ENCODE measurements at regions not wholly inside any gene's neighbourhood (a gene's known extent, or its start where the extent isn't known, plus 50 kb on each side); places are given as distances from the start of the nearest gene placed in this dataset.

DNA sequence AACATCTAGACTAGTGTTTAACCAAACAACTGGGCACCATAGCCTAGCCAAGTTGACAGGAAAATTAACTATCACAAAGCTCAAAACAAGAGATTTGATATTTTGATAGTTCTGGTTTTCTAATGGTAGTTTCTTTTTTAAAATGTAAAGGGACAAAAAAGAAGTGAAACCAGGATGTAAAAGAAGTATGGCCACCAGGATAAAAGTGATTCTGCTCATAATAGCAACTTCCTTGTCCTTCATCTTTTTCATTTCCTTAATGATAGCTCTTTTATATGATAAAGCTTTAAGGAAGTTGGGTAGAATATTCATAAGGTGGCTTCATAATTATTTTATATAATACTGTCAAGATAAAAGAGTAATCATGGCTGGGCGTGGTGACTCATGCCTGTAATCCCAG, 139.1 kb downstream of the BASP1 start:
- H3K27me3 ChIP-seq (replicated peaks in 1 of 4; ENCODE audit: control extremely low read depth in 1 of 4, control insufficient read depth in 3 of 4, insufficient read depth in 4 of 4, low read length in 3 of 4): no peaks in the 10 kb centered on the region
- no peaks in the 10 kb centered on the region for H3K36me3 ChIP-seq (replicated peaks in 1 of 2; ENCODE audit: control extremely low read depth in 1 of 2, control insufficient read depth in 1 of 2, extremely low read depth in 1 of 2, insufficient read depth in 2 of 2, low read length in 1 of 2)
- POLR2A ChIA-PET: interaction anchor here (1.1 kb wide), 1 partner anchor 141 kb away, joined by 4 read pairs; no protein-coding TSS in a partner anchor
- DNase-seq (no peak), ATAC-seq (ENCODE audit: low read depth) (no peak)
- H3K9me3 Mint-ChIP-seq (ENCODE audit: insufficient read depth): peaks cover 8% of the 10 kb centered on the region
- H3K4me1 Mint-ChIP-seq: peaks cover 16% of the 10 kb centered on the region
- H3K4me1 ChIP-seq (ENCODE audit: control insufficient read depth in 2 of 2, insufficient read depth in 2 of 2, low read length in 2 of 2): peaks cover 9 to 10% of the 10 kb centered on the region in 2 donors
- H2AFZ ChIP-seq (ENCODE audit: insufficient read depth, low read depth, low read length, poor library complexity, severe bottlenecking): no peak overlapping the region
- CTCF ChIA-PET: interaction anchor here (1.3 kb wide), 1 partner anchor 16 kb away, joined by 3 read pairs; no protein-coding TSS in a partner anchor
- H3K27me3 Mint-ChIP-seq: no peaks in the 10 kb centered on the region
- H3K4me3 Mint-ChIP-seq: no peak overlapping the region
- no peak overlapping the region for H3K4me3 ChIP-seq (ENCODE audit: control extremely low read depth in 1 of 5, extremely low read depth in 1 of 5, insufficient read depth in 1 of 5, low read depth in 2 of 5, low read length in 4 of 5)
- H4K20me1 ChIP-seq (ENCODE audit: control insufficient read depth, insufficient read depth, low read length, poor library complexity, severe bottlenecking): no peaks in the 10 kb centered on the region
- no CpG with 5 or more reads among the region's 1 CpG for WGBS (ENCODE audit: insufficient coverage)
- H3K27ac ChIP-seq (ENCODE audit: low read length in 2 of 2): no peak overlapping the region
- H3K9ac ChIP-seq (ENCODE audit: low read length): no peak overlapping the region
- H3K4me2 ChIP-seq (replicated peaks; ENCODE audit: low read depth, low read length, poor library complexity, severe bottlenecking): no peak overlapping the region
- H3K9me3 ChIP-seq (ENCODE audit: control extremely low read depth in 1 of 3, control insufficient read depth in 2 of 3, insufficient read depth in 1 of 3, low read length in 2 of 3): peaks cover 0 to 12% (median 12%) of the 10 kb centered on the region in 3 donors
- TF ChIP-seq, protein P1, sequence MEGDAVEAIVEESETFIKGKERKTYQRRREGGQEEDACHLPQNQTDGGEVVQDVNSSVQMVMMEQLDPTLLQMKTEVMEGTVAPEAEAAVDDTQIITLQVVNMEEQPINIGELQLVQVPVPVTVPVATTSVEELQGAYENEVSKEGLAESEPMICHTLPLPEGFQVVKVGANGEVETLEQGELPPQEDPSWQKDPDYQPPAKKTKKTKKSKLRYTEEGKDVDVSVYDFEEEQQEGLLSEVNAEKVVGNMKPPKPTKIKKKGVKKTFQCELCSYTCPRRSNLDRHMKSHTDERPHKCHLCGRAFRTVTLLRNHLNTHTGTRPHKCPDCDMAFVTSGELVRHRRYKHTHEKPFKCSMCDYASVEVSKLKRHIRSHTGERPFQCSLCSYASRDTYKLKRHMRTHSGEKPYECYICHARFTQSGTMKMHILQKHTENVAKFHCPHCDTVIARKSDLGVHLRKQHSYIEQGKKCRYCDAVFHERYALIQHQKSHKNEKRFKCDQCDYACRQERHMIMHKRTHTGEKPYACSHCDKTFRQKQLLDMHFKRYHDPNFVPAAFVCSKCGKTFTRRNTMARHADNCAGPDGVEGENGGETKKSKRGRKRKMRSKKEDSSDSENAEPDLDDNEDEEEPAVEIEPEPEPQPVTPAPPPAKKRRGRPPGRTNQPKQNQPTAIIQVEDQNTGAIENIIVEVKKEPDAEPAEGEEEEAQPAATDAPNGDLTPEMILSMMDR (IDR thresholded peaks at IDR 0.05): no peak
- TF ChIP-seq EZH2 (IDR thresholded peaks at IDR 0.05; ENCODE audit: borderline replicate concordance, insufficient read depth, low read depth, low read length, poor library complexity, severe bottlenecking): no peak
- intact Hi-C loops (cut with micrococcal nuclease): loop anchor here (5.0 kb wide), 1 partner anchor 39 kb away; no protein-coding TSS in a partner anchor
- no peak overlapping the region for H3K27ac Mint-ChIP-seq
- H3K79me2 ChIP-seq (ENCODE audit: control insufficient read depth, insufficient read depth, low read length): no peaks in the 10 kb centered on the region

DNA sequence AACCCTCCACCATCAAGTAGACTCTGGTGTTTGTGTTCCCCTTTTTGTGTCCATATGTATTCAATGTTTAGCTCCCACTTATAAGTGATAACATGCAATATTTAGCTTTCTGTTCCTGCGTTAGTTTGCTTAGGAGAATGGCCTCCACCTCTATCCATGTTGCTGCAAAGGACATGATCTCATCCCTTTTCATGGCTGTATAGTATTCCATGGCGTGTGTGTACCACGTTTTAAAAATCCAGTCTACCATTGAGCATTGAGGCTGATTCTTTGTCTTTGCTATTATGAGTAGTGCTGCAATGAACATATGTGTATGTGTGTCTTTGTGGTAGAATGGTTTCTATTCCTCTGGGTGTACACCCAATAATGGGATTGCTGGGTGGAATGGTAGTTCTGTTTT, 140.1 kb downstream of the BASP1 start:
- H3K36me3 ChIP-seq (replicated peaks in 1 of 2; ENCODE audit: control extremely low read depth in 1 of 2, control insufficient read depth in 1 of 2, extremely low read depth in 1 of 2, insufficient read depth in 2 of 2, low read length in 1 of 2): no peaks in the 10 kb centered on the region
- DNase-seq (no peak), ATAC-seq (ENCODE audit: low read depth) (no peak)
- Mint-ChIP-seq H3K27me3 (no peaks in the 10 kb centered on the region), H3K4me3 (no peak overlapping the region), H3K9me3 (ENCODE audit: insufficient read depth) (peaks cover 8% of the 10 kb centered on the region), H3K27ac (peak overlapping the region; percentile 7), H3K4me1 (peaks cover 16% of the 10 kb centered on the region)
- no peak overlapping the region for H3K4me3 ChIP-seq (ENCODE audit: control extremely low read depth in 1 of 5, extremely low read depth in 1 of 5, insufficient read depth in 1 of 5, low read depth in 2 of 5, low read length in 4 of 5)
- no peak overlapping the region for H3K4me2 ChIP-seq (replicated peaks; ENCODE audit: low read depth, low read length, poor library complexity, severe bottlenecking)
- H3K27ac ChIP-seq (ENCODE audit: low read length in 2 of 2): no peak overlapping the region
- H3K9ac ChIP-seq (ENCODE audit: low read length): no peak overlapping the region
- POLR2A ChIA-PET: no interaction called here
- TF ChIP-seq EZH2 (IDR thresholded peaks at IDR 0.05; ENCODE audit: borderline replicate concordance, insufficient read depth, low read depth, low read length, poor library complexity, severe bottlenecking): no peak
- TF ChIP-seq, protein P1 (IDR thresholded peaks at IDR 0.05): no peak
- no peaks in the 10 kb centered on the region for H3K27me3 ChIP-seq (replicated peaks in 1 of 4; ENCODE audit: control extremely low read depth in 1 of 4, control insufficient read depth in 3 of 4, insufficient read depth in 4 of 4, low read length in 3 of 4)
- H4K20me1 ChIP-seq (ENCODE audit: control insufficient read depth, insufficient read depth, low read length, poor library complexity, severe bottlenecking): no peaks in the 10 kb centered on the region
- peaks cover 9 to 10% of the 10 kb centered on the region in 2 donors for H3K4me1 ChIP-seq (ENCODE audit: control insufficient read depth in 2 of 2, insufficient read depth in 2 of 2, low read length in 2 of 2)
- H3K9me3 ChIP-seq (ENCODE audit: control extremely low read depth in 1 of 3, control insufficient read depth in 2 of 3, insufficient read depth in 1 of 3, low read length in 2 of 3): peaks cover 0 to 12% (median 12%) of the 10 kb centered on the region in 3 donors
- H2AFZ ChIP-seq (ENCODE audit: insufficient read depth, low read depth, low read length, poor library complexity, severe bottlenecking): no peak overlapping the region
- CTCF ChIA-PET: no interaction called here
- intact Hi-C loops (cut with micrococcal nuclease): loop anchor here (5.0 kb wide), 1 partner anchor 40 kb away; no protein-coding TSS in a partner anchor
- H3K79me2 ChIP-seq (ENCODE audit: control insufficient read depth, insufficient read depth, low read length): no peaks in the 10 kb centered on the region
- WGBS (ENCODE audit: insufficient coverage): no CpG with 5 or more reads among the region's 3 CpGs

All from B cell (primary cell).